ENCODE measurements at regions not wholly inside any gene's neighbourhood (a gene's known extent, or its start where the extent isn't known, plus 50 kb on each side); places are given as distances from the start of the nearest gene placed in this dataset.
"Not testable (repeated sequence)": the region's sequence is repeated elsewhere in the genome, so short reads cannot be mapped to it uniquely, and the experiment has no call there.

- H3K27ac ChIP-seq, result peak overlapping the region; percentile 56
- H3K4me3 ChIP-seq, result no peak overlapping the region
- no peaks in the 10 kb centered on the region for H3K36me3 ChIP-seq
- no peaks in the 10 kb centered on the region for H3K9me3 ChIP-seq (replicated peaks)
- peak; percentile 36 for DNase-seq
- H3K27me3 ChIP-seq, result no peaks in the 10 kb centered on the region
- peaks cover 12% of the 10 kb centered on the region for H3K4me1 ChIP-seq
Observed at GRCh38 chr13:90445179-90445578, 902.3 kb upstream of the MIR17HG start.

DNA sequence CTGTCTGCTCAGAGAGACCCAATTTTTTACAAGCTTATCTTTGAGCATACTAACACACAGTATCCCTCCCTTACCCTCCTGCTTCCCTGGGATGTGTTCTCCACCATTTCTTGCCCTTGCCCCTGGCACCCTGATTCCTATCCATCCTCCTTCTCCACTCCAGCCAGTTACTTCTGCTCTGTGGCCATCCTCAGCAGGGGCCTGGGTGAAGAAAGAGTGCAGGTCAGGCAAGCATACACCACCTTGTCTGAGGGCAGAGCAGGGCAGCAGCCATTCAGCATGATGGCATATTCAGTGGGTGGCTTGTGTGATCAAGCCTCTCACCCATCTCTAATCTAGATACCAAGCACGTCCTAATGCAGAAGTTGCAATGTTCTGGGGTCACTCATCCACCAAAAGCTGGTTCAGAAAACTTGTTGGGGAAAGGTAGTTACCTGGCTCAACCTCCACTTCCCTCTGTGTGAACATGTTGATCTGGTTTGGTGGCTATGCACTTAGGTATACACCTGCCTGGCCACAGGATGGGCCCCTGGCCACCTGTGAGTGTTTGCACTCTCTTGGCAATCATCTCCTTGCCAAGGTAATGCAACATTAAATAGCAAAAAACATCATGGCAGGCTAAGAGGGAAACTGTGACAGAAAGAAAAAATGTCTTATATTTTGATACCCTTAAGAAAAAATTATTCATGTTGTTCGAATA is 900.3 kb upstream of the MIR17HG start:
- Histone ChIP-seq H3K27ac (no peak overlapping the region), H3K36me3 (no peaks in the 10 kb centered on the region), H3K4me3 (no peak overlapping the region), H3K27me3 (no peaks in the 10 kb centered on the region), H3K4me1 (peaks cover 12% of the 10 kb centered on the region), H3K9me3 (replicated peaks) (no peaks in the 10 kb centered on the region; the same call in 1 of the 2 replicates)
- DNase-seq, result no peak

DNA sequence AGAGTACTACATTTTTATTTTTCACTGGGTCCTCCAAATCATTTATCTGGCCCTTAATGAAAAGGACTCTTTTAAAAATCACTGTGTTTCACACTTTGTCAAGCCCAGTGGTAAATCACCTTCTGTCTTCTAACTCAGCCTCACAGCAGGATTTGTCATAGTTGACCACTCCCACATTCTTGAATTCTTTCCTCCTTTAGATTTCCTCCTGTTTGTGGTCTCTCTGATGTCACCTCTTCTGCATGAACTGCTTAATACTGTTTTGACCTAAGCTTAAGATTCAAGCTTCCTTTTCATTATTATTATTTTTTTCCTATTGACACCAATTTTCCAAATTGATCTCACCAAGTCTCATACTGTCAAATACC is 899.8 kb upstream of the MIR17HG start:
- no peaks in the 10 kb centered on the region; the same call in 1 of the 2 replicates for H3K9me3 ChIP-seq (replicated peaks)
- no peak overlapping the region for H3K4me3 ChIP-seq
- no peaks in the 10 kb centered on the region for H3K27me3 ChIP-seq
- H3K4me1 ChIP-seq, result peaks cover 12% of the 10 kb centered on the region
- no peak for DNase-seq
- no peaks in the 10 kb centered on the region for H3K36me3 ChIP-seq
- H3K27ac ChIP-seq, result no peak overlapping the region

DNA sequence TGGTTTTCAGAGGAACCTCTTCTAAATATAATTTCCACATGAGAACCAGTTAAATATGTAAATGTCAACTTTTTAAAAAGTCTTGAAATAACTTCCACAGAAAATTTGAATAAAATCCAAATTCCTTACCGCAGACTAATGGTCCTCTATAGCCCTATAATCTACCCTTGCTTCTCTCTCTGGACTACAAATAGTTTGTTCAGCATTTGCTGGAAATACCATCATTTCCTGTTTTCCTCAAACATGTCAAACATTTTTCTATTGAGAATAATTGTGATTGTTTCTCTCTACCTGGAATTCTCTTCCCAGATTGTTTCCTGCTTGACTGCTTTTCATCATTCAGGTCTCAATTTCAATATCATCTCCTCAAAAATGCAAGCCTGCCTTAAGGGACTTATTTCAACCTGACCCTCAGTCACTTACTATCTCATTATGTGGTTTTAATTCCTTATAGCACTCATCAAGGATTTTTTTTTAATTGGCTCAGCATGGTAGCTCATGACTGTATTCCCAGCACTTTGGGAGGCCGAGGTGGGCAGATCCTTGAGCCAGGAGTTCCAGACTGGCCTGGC is 898.9 kb upstream of the MIR17HG start:
- no peak for DNase-seq
- Histone ChIP-seq H3K36me3 (no peaks in the 10 kb centered on the region), H3K9me3 (replicated peaks) (no peaks in the 10 kb centered on the region; the same call in 1 of the 2 replicates), H3K27me3 (no peaks in the 10 kb centered on the region), H3K27ac (no peak overlapping the region), H3K4me1 (peaks cover 12% of the 10 kb centered on the region), H3K4me3 (no peak overlapping the region)

GRCh38 chr13:90453342-90453741 is 894.1 kb upstream of the MIR17HG start:
- no peak for DNase-seq
- Histone ChIP-seq H3K4me3 (no peak overlapping the region), H3K27ac (no peak overlapping the region), H3K4me1 (no peaks in the 10 kb centered on the region), H3K36me3 (no peaks in the 10 kb centered on the region), H3K27me3 (no peaks in the 10 kb centered on the region), H3K9me3 (replicated peaks) (no peaks in the 10 kb centered on the region; the same call in 1 of the 2 replicates)

- DNase-seq, result no peak
- no peak overlapping the region for H3K4me3 ChIP-seq
- no peak overlapping the region for H3K27ac ChIP-seq
- H3K4me1 ChIP-seq, result no peaks in the 10 kb centered on the region
- H3K27me3 ChIP-seq, result no peaks in the 10 kb centered on the region
- no peaks in the 10 kb centered on the region for H3K36me3 ChIP-seq
- H3K9me3 ChIP-seq (replicated peaks), result no peaks in the 10 kb centered on the region; the same call in 1 of the 2 replicates
Observed at GRCh38 chr13:90454002-90454636, 893.4 kb upstream of the MIR17HG start.

DNA sequence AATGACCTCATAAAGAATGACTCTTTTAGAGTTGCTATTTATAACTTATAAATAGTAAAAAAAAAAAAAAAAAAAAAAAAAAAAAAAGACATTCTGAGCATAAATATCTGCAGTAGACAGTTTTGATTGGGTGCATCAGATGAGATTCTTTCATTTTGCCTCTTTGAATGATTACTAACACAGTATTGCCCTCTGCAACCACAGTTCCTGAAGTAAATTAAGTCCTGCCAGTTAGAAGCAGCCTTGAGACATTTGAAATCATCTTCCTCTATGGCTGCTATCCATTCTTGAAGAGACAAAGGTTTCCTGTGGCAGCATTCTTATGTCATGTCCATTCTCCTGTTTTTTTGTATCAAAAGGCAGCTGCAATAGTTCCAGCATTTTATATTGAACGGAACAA is 892.4 kb upstream of the MIR17HG start:
- Histone ChIP-seq H3K4me1 (no peaks in the 10 kb centered on the region), H3K27ac (no peak overlapping the region), H3K36me3 (no peaks in the 10 kb centered on the region), H3K27me3 (no peaks in the 10 kb centered on the region), H3K4me3 (no peak overlapping the region), H3K9me3 (replicated peaks) (no peaks in the 10 kb centered on the region; the same call in 1 of the 2 replicates)
- no peak for DNase-seq

GRCh38 chr13:90455823-90456222 is 891.7 kb upstream of the MIR17HG start:
- Histone ChIP-seq H3K4me1 (no peaks in the 10 kb centered on the region), H3K27ac (no peak overlapping the region), H3K36me3 (no peaks in the 10 kb centered on the region), H3K4me3 (no peak overlapping the region), H3K27me3 (no peaks in the 10 kb centered on the region), H3K9me3 (replicated peaks) (no peaks in the 10 kb centered on the region; the same call in 1 of the 2 replicates)
- DNase-seq, result no peak

DNA sequence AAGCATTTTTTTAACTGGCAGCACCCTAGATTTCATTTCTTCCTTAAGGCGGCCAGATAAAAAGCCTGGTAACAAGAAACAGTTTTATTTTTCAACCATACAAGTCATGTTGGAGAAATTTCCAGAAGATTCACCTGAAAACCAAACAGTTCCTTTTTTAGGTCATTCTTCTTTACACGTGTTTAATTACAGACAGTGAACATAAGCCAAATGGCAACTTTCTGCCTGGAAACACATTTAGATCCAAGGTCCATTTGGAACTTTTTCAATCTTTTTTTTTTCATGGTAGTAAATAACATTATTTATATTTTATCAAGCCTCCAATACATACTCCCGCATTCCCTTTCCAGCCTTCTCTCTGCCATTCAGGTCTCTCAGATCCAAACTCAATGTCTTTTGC is 886.1 kb upstream of the MIR17HG start:
- no peak overlapping the region for H3K4me3 ChIP-seq
- no peaks in the 10 kb centered on the region for H3K9me3 ChIP-seq (replicated peaks)
- no peaks in the 10 kb centered on the region for H3K27me3 ChIP-seq
- no peaks in the 10 kb centered on the region for H3K36me3 ChIP-seq
- H3K4me1 ChIP-seq, result no peaks in the 10 kb centered on the region
- H3K27ac ChIP-seq, result no peak overlapping the region
- DNase-seq, result no peak

DNA sequence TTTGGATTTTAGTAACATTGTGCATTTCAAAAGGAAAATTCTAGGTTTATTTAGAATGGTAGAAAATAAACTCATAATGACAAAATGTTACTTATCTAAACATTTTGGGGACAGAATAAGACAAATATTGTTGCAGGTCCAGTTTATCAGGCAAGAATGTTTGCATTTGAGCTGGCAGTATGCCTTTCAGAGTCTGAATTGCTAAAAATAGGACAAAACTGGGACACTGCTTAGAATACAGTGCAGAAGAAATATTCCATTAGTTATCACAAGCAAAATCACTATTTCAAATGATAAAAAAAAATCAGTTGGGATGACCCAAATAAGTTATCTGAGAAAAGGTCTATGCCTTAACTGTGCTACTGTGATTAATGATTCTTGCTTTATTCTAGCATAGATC is 870.3 kb upstream of the MIR17HG start:
- no peak overlapping the region for H3K27ac ChIP-seq
- H3K4me1 ChIP-seq, result no peaks in the 10 kb centered on the region
- DNase-seq, result no peak
- H3K36me3 ChIP-seq, result no peaks in the 10 kb centered on the region
- H3K27me3 ChIP-seq, result no peaks in the 10 kb centered on the region
- H3K4me3 ChIP-seq, result no peak overlapping the region
- H3K9me3 ChIP-seq (replicated peaks), result no peaks in the 10 kb centered on the region

DNA sequence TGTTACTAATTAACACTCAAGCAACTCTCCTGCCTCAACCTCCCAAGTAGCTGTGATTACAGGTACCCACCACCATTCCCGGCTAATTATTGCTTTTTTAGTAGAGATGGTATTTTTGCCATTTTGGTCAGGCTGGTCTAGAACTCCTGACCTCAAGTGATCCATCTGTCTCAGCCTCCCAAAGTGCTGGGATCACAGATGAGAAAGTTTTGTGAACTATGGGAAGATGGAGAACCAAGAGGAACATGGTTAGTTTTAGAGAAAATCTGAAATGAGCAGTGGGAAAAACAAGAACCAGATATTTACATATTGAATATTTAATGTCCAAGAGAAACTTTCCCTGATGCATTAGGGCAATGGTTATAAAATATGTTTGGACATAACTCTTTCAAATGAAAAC is 863.6 kb upstream of the MIR17HG start:
- no peak for DNase-seq
- Histone ChIP-seq H3K4me1 (no peaks in the 10 kb centered on the region), H3K36me3 (no peaks in the 10 kb centered on the region), H3K27me3 (no peaks in the 10 kb centered on the region), H3K9me3 (replicated peaks) (no peaks in the 10 kb centered on the region), H3K27ac (no peak overlapping the region), H3K4me3 (no peak overlapping the region)

GRCh38 chr13:90485436-90485835 is 862.1 kb upstream of the MIR17HG start:
- Histone ChIP-seq H3K27me3 (no peaks in the 10 kb centered on the region), H3K4me1 (no peaks in the 10 kb centered on the region), H3K9me3 (replicated peaks) (no peaks in the 10 kb centered on the region), H3K27ac (no peak overlapping the region), H3K4me3 (no peak overlapping the region), H3K36me3 (no peaks in the 10 kb centered on the region)
- no peak for DNase-seq

- H3K27ac ChIP-seq, result no peak overlapping the region
- H3K36me3 ChIP-seq, result no peaks in the 10 kb centered on the region
- H3K4me1 ChIP-seq, result no peaks in the 10 kb centered on the region; the same call in 1 of the 2 replicates
- H3K4me3 ChIP-seq, result no peak overlapping the region
- no peaks in the 10 kb centered on the region for H3K27me3 ChIP-seq
- no peaks in the 10 kb centered on the region for H3K9me3 ChIP-seq (replicated peaks)
- no peak for DNase-seq
Observed at GRCh38 chr13:90492872-90493271, 854.6 kb upstream of the MIR17HG start.

GRCh38 chr13:90493667-90494066 is 853.8 kb upstream of the MIR17HG start:
- Histone ChIP-seq H3K4me3 (no peak overlapping the region), H3K4me1 (peaks cover 3% of the 10 kb centered on the region; the same call in 1 of the 2 replicates), H3K27ac (no peak overlapping the region), H3K27me3 (no peaks in the 10 kb centered on the region), H3K36me3 (no peaks in the 10 kb centered on the region), H3K9me3 (replicated peaks) (no peaks in the 10 kb centered on the region)
- DNase-seq, result peak; percentile 8 to 55

DNA sequence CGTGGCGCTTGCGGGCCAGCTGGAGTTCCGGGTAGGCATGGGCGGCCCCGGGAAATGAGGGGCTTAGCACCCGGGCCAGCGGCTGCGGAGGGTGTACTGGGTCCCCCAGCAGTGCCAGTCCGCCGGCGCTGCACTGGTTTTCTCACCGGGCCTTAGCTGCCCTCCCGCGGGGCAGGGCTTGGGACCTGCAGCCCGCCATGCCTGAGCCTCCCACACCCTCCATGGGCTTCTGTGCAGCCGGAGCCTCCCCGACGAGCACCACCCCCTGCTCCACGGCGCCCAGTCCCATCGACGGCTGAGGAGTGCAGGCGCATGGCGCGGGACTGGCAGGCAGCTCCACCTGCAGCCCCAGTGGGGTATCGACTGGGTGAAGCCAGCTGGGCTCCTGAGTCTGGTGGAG is 852.6 kb upstream of the MIR17HG start:
- not testable (repeated sequence) for H3K4me3 ChIP-seq; DNase-seq; H3K27me3 ChIP-seq; H3K36me3 ChIP-seq; H3K27ac ChIP-seq; H3K4me1 ChIP-seq; H3K9me3 ChIP-seq (replicated peaks)
